Neural cell (in vitro differentiated cells): ENCODE measurements at regions not wholly inside any gene's neighbourhood (a gene's known extent, or its start where the extent isn't known, plus 50 kb on each side); places are given as distances from the start of the nearest gene placed in this dataset.

Source experiments
- H2AFZ ChIP-seq: fragments of 200-600, 300-800 bp; sonication (generic), shearing (Covaris generic); 2 replicates; pipeline ENCODE4 v1.6.0; 2014; ENCODE audit warnings: low read depth, mild to moderate bottlenecking, antibody characterized with exemption, low read length, moderate library complexity
- H3F3A ChIP-seq: fragments of 200-600 bp; shearing (Covaris generic); 2 replicates; pipeline ENCODE4 v1.6.1; 2016; ENCODE audit warnings: mild to moderate bottlenecking, moderate library complexity, mixed read lengths, antibody characterized with exemption, low read length; ENCODE audit not compliant: insufficient read depth, poor library complexity, severe bottlenecking
- H3K27ac ChIP-seq: fragments of 200-600, 300-800 bp; sonication (generic), shearing (Covaris generic); 2 replicates; pipeline ENCODE4 v1.5.1; 2014; ENCODE audit warnings: mild to moderate bottlenecking, low read length, moderate library complexity
- H3K27me3 ChIP-seq: fragments of 300-800, 200-600 bp; sonication (generic), shearing (Covaris generic); 2 replicates; pipeline ENCODE4 v1.6.0; 2014; ENCODE audit warnings: mild to moderate bottlenecking, low read depth, low read length, moderate library complexity; ENCODE audit not compliant: insufficient read depth
- H3K36me3 ChIP-seq: fragments of 300-800, 200-600 bp; sonication (generic), shearing (Covaris generic); 2 replicates; pipeline ENCODE4 v1.5.1; 2014; ENCODE audit warnings: mild to moderate bottlenecking, antibody characterized with exemption, low read length, moderate library complexity; ENCODE audit not compliant: insufficient read depth
- H3K4me2 ChIP-seq: fragments of 300-800, 200-600 bp; sonication (generic), shearing (Covaris generic); 2 replicates; pipeline ENCODE4 v1.6.0; 2014; ENCODE audit warnings: mild to moderate bottlenecking, low read length
- H3K4me3 ChIP-seq: fragments of 300-800, 200-600 bp; sonication (generic), shearing (Covaris generic); 2 replicates; pipeline ENCODE4 v1.5.1; 2014; ENCODE audit warnings: mild to moderate bottlenecking, low read length, moderate library complexity
- H3K79me2 ChIP-seq: fragments of 200-600 bp; shearing (Covaris generic); replicated peaks from 2 replicates; pipeline ENCODE4 v1.6.0; 2014; ENCODE audit warnings: mild to moderate bottlenecking, low read length, moderate library complexity; ENCODE audit not compliant: insufficient read depth
- H3K9ac ChIP-seq: fragments of 300-800, 200-600 bp; sonication (generic), shearing (Covaris generic); 2 replicates; pipeline ENCODE4 v1.6.1; 2016; ENCODE audit warnings: mild to moderate bottlenecking, low read length, mixed read lengths
- H3K9me2 ChIP-seq: fragments of 200-600 bp; shearing (Covaris generic); 2 replicates; pipeline ENCODE4 v1.6.1; 2016; ENCODE audit warnings: mild to moderate bottlenecking, low read length, mixed read lengths; ENCODE audit not compliant: insufficient read depth
- H3K9me3 ChIP-seq: fragments of 200-600, 300-800 bp; sonication (generic), shearing (Covaris generic); 2 replicates; pipeline ENCODE4 v1.6.1; 2016; ENCODE audit warnings: mild to moderate bottlenecking, mixed run types, low read length, moderate library complexity, mixed read lengths
- H4K20me1 ChIP-seq: fragments of 200-600 bp; shearing (Covaris generic); 2 replicates; pipeline ENCODE4 v1.6.1; 2016; ENCODE audit warnings: mild to moderate bottlenecking, mixed run types; ENCODE audit not compliant: insufficient read depth
- CTCF ChIP-seq: fragments of 450-650 bp; IDR thresholded peaks from 2 replicates; pipeline ENCODE4 v1.5.1; 2014; ENCODE audit warnings: antibody characterized with exemption, mild to moderate bottlenecking, moderate library complexity; ENCODE audit not compliant: poor library complexity, severe bottlenecking
- EP300 ChIP-seq: fragments of 450-650 bp; conservative IDR thresholded peaks from 2 replicates; pipeline ENCODE4 v1.6.1; 2014; ENCODE audit warnings: antibody characterized with exemption, mild to moderate bottlenecking, moderate library complexity; ENCODE audit not compliant: poor library complexity, severe bottlenecking
- EZH2 ChIP-seq: fragments of 200-600, 300-800 bp; shearing (Covaris generic), sonication (generic); IDR thresholded peaks from 2 replicates; pipeline ENCODE4 v1.6.1; 2014; ENCODE audit warnings: antibody characterized with exemption, low read length, borderline replicate concordance, mild to moderate bottlenecking; ENCODE audit not compliant: insufficient read depth, poor library complexity, severe bottlenecking
- MXI1 ChIP-seq: fragments of 450-650 bp; conservative IDR thresholded peaks from 2 replicates; pipeline ENCODE4 v1.6.1; 2014; ENCODE audit warnings: antibody characterized with exemption, mild to moderate bottlenecking; ENCODE audit not compliant: poor library complexity, severe bottlenecking
- POLR2AphosphoS5 ChIP-seq: IDR thresholded peaks from 2 replicates; pipeline ENCODE4 v1.6.1; 2012
- RAD21 ChIP-seq: fragments of 450-650 bp; conservative IDR thresholded peaks from 2 replicates; pipeline ENCODE4 v1.6.1; 2014; ENCODE audit warnings: antibody characterized with exemption, mild to moderate bottlenecking, moderate library complexity
- SMC3 ChIP-seq: fragments of 450-650 bp; conservative IDR thresholded peaks from 2 replicates; pipeline ENCODE4 v1.6.1; 2014; ENCODE audit warnings: antibody characterized with exemption, mild to moderate bottlenecking, moderate library complexity; ENCODE audit not compliant: poor library complexity
- TAF1 ChIP-seq: IDR thresholded peaks from 2 replicates; pipeline ENCODE4 v1.6.1; 2012; ENCODE audit warnings: low read depth
- TF ChIP-seq, protein P1 (sequence below): IDR thresholded peaks from 2 replicates; pipeline ENCODE4 v1.6.1; 2012; ENCODE audit warnings: borderline replicate concordance

DNA sequence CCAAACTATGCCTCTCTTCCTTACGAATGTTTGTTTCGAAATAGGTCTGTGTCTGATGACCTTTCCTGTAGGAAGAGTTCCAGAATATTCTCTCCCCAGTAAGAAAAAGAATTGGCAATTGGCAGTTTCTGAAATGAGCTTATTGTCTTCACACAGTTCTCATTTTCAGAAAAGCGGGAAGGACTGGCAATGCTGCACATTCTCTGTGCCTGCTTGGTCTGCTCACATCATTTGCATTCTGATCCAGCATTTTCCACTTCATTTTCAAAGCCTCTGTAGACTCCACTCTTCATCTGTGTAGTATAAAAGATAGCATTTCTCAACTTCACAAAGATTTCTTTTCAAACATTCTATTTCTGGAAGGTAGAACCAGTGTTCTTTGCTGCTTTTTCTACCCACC, 120.6 kb upstream of the CCDC112 start:
- H3K4me3 ChIP-seq, result no peak overlapping the region
- TF ChIP-seq SMC3, result no peak
- no peak for TF ChIP-seq RAD21
- TF ChIP-seq CTCF, result no peak
- TF ChIP-seq EZH2, result no peak
- TF ChIP-seq TAF1, result no peak
- no peak for TF ChIP-seq MXI1
- no peak overlapping the region for H3K27ac ChIP-seq
- no peak overlapping the region for H3K4me2 ChIP-seq
- no peaks in the 10 kb centered on the region for H3K79me2 ChIP-seq
- H4K20me1 ChIP-seq, result no peaks in the 10 kb centered on the region
- H3K9ac ChIP-seq, result no peak overlapping the region
- no peaks in the 10 kb centered on the region for H3K9me3 ChIP-seq
- H3K27me3 ChIP-seq, result no peaks in the 10 kb centered on the region
- H3F3A ChIP-seq, result no peaks in the 10 kb centered on the region
- H2AFZ ChIP-seq, result no peak overlapping the region
- no peaks in the 10 kb centered on the region for H3K36me3 ChIP-seq
- no peaks in the 10 kb centered on the region for H3K9me2 ChIP-seq

DNA sequence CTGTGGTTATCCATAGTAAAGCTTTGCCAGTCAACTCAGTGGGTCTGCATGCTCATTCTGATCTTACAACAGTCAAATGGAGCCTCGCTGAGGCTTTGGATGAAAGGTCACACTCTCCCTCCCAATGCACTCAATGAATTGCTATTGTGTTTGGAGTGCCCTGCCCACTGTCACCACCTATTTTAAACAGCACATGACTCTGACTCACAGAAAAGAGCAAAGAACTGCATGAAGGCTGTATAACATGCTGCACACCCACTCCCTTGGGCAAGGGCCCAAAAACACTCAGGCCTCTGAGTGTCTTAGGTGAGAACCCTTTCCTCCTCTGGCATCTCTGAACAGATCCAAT, 118.7 kb upstream of the CCDC112 start:
- TF ChIP-seq POLR2AphosphoS5 (no peak), EZH2 (no peak), SMC3 (no peak), TAF1 (no peak), EP300 (no peak), MXI1 (no peak), CTCF (no peak), RAD21 (no peak)
- TF ChIP-seq, protein P1, sequence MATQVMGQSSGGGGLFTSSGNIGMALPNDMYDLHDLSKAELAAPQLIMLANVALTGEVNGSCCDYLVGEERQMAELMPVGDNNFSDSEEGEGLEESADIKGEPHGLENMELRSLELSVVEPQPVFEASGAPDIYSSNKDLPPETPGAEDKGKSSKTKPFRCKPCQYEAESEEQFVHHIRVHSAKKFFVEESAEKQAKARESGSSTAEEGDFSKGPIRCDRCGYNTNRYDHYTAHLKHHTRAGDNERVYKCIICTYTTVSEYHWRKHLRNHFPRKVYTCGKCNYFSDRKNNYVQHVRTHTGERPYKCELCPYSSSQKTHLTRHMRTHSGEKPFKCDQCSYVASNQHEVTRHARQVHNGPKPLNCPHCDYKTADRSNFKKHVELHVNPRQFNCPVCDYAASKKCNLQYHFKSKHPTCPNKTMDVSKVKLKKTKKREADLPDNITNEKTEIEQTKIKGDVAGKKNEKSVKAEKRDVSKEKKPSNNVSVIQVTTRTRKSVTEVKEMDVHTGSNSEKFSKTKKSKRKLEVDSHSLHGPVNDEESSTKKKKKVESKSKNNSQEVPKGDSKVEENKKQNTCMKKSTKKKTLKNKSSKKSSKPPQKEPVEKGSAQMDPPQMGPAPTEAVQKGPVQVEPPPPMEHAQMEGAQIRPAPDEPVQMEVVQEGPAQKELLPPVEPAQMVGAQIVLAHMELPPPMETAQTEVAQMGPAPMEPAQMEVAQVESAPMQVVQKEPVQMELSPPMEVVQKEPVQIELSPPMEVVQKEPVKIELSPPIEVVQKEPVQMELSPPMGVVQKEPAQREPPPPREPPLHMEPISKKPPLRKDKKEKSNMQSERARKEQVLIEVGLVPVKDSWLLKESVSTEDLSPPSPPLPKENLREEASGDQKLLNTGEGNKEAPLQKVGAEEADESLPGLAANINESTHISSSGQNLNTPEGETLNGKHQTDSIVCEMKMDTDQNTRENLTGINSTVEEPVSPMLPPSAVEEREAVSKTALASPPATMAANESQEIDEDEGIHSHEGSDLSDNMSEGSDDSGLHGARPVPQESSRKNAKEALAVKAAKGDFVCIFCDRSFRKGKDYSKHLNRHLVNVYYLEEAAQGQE, result no peak
- H2AFZ ChIP-seq, result no peak overlapping the region
- no peak overlapping the region for H3K27ac ChIP-seq
- H3K9me3 ChIP-seq, result no peaks in the 10 kb centered on the region
- no peaks in the 10 kb centered on the region for H3K27me3 ChIP-seq
- no peak overlapping the region for H3K4me2 ChIP-seq
- no peak overlapping the region for H3K4me3 ChIP-seq
- no peaks in the 10 kb centered on the region for H3K36me3 ChIP-seq
- no peaks in the 10 kb centered on the region for H3K79me2 ChIP-seq
- no peaks in the 10 kb centered on the region for H4K20me1 ChIP-seq
- H3K9me2 ChIP-seq, result no peaks in the 10 kb centered on the region
- H3K9ac ChIP-seq, result no peak overlapping the region
- no peaks in the 10 kb centered on the region for H3F3A ChIP-seq
